ENCODE measurements at regions not wholly inside any gene's neighbourhood (a gene's known extent, or its start where the extent isn't known, plus 50 kb on each side); places are given as distances from the start of the nearest gene placed in this dataset.

DNA sequence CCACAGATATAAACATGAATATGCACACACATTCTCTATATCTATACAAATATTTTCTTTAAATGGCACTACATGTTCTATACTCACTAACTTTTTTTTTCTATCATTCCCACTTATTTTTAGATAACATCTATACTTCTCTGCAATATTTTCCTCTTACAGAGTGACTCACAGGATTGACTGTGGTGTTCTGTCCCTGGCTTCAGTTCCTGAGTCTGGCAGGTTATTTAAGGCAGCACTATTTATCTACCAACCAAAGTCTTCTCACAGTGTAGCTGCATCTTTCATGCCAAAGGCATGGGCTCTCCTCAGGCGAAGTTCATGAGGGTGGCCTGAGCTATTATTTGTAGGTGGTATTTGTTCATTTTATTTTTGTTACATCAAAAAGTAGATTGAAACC is 409.0 kb downstream of the PRR16 start:
- no peak for DNase-seq (ENCODE audit: low read depth)
- TF ChIP-seq, protein P1, sequence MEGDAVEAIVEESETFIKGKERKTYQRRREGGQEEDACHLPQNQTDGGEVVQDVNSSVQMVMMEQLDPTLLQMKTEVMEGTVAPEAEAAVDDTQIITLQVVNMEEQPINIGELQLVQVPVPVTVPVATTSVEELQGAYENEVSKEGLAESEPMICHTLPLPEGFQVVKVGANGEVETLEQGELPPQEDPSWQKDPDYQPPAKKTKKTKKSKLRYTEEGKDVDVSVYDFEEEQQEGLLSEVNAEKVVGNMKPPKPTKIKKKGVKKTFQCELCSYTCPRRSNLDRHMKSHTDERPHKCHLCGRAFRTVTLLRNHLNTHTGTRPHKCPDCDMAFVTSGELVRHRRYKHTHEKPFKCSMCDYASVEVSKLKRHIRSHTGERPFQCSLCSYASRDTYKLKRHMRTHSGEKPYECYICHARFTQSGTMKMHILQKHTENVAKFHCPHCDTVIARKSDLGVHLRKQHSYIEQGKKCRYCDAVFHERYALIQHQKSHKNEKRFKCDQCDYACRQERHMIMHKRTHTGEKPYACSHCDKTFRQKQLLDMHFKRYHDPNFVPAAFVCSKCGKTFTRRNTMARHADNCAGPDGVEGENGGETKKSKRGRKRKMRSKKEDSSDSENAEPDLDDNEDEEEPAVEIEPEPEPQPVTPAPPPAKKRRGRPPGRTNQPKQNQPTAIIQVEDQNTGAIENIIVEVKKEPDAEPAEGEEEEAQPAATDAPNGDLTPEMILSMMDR (conservative IDR thresholded peaks at IDR 0.05; ENCODE audit: low read depth, low read length) = no peak
- H3K4me3 ChIP-seq (ENCODE audit: low read depth, low read length) = no peak overlapping the region

GRCh38 chr5:120874081-120874862 is 410.2 kb downstream of the PRR16 start:
- no peak for DNase-seq (ENCODE audit: low read depth)
- TF ChIP-seq, protein P1 (conservative IDR thresholded peaks at IDR 0.05; ENCODE audit: low read depth, low read length) = no peak
- no peak overlapping the region for H3K4me3 ChIP-seq (ENCODE audit: low read depth, low read length)

DNA sequence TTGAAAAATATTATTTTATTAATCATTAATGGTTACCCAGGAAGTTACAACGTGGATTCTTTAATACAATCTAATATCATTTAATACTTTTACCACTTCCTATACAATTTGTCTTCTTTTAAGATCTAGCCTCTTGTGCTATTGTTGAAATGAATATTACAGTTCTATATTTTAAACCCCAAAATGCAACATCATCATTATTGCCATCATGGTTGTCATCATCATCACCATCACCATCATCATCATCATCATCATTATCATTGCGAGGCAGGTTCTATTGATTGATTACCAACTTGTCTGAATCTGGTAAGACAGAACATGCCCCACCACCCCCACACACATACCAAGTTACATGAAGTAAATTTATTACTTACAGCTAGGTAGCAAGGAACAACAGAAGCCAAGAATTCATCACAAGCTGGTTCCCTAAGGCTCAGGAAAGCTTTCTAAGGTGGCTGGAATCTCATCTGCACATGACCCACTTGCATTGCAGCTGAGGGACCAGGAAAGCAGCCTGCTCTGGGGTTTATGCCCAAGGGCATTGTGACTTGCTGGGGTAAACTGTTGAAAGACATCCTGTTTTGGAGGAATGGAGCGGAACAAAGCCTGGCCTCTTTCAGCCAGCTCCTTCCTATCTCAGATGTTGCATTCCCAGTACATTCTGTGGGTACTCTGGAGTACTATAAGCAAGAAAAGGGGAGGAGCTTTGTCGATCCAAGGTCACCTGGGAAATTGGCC is 418.1 kb downstream of the PRR16 start:
- DNase-seq (ENCODE audit: low read depth) = no peak
- H3K4me3 ChIP-seq (ENCODE audit: low read depth, low read length) = no peak overlapping the region
- TF ChIP-seq, protein P1 (conservative IDR thresholded peaks at IDR 0.05; ENCODE audit: low read depth, low read length) = no peak

DNA sequence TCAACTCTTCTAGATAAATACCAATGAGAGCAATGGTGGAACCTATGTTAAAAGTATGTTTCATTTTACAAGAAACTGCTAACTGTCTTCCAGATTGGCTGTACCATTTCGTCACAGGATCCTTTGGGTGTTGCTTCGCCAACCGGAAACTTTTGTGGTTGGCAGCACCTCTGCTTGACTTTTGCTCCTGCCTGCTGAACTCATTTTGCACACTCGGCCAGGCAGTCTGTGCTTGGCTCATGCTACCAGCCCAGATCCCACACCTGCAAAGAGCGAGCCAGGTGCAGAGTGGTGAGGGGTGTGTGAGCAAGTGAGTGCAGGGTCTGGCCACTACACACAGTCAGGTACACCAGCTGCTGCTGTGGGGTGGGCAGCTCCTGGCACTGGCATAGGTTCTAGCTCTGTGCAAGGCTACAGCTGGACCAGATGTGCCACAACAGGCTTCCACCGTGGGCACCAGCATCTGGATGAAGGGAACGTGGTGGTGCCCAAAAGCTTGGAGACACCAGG is 422.3 kb downstream of the PRR16 start:
- no peak overlapping the region for H3K4me3 ChIP-seq (ENCODE audit: low read depth, low read length)
- TF ChIP-seq, protein P1 (conservative IDR thresholded peaks at IDR 0.05; ENCODE audit: low read depth, low read length) = no peak
- no peak for DNase-seq (ENCODE audit: low read depth)

DNA sequence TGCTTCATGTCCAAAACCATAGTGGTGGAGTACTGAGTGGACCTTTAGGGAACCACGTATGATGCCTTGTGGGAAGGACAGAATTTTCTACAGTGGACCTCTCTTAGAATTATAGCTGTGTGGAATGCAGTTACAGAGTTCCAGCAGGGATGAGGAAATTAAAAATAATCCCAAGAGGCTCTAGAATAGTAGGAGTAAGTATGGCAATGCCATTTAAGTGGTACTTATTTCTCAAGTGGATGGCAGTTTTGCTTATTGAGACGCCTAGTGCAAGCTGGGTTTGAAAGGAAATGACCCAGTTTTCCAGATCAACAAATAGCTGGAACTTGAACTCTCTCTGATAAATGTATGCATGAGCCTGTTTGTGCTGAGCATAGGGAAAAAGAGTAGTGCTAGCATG is 431.6 kb downstream of the PRR16 start:
- TF ChIP-seq, protein P1 (conservative IDR thresholded peaks at IDR 0.05; ENCODE audit: low read depth, low read length) = no peak
- H3K4me3 ChIP-seq (ENCODE audit: low read depth, low read length) = no peak overlapping the region
- DNase-seq (ENCODE audit: low read depth) = no peak

DNA sequence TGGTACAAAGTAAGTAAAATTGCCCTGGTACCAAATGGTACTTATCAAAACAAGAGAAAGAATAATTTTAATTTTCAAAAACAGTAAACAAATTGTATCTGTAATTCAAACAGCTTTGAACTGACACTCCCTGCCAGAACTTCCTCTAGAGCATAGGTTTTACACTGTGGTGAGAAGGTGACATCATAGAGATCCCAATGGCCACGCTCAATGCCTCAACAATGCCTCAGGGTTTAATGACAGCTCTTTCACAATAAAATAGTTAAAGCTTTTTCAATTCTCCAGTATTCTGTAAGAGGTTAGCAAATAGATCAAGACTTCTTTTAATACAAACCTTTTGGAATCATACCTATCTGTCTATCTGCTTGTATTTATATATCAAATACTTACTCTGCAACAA is 437.1 kb downstream of the PRR16 start:
- H3K4me3 ChIP-seq (ENCODE audit: low read depth, low read length) = no peak overlapping the region
- TF ChIP-seq, protein P1 (conservative IDR thresholded peaks at IDR 0.05; ENCODE audit: low read depth, low read length) = no peak
- peak; percentile 2 for DNase-seq (ENCODE audit: low read depth)
